Neural progenitor cell (in vitro differentiated cells): ENCODE measurements at regions not wholly inside any gene's neighbourhood (a gene's known extent, or its start where the extent isn't known, plus 50 kb on each side); places are given as distances from the start of the nearest gene placed in this dataset.

ENCODE experiments used
- DNase-seq: peaks from one replicate; pipeline ENCODE4 v3.0.0-alpha.2; 2016; ENCODE audit warnings: low spot score
- H2AFZ ChIP-seq: fragments of 200-600 bp; sonication (generic); replicated peaks from 2 replicates; pipeline ENCODE4 v1.6.1; 2016; ENCODE audit warnings: antibody characterized with exemption
- H3F3A ChIP-seq: fragments of 200-600 bp; sonication (generic); 2 replicates; pipeline ENCODE4 v1.6.1; 2016; ENCODE audit warnings: antibody characterized with exemption, low read depth
- H3K27ac ChIP-seq: fragments of 200-600 bp; sonication (generic); 2 replicates; pipeline ENCODE4 v1.5.1; 2016; ENCODE audit warnings: mild to moderate bottlenecking
- H3K27me3 ChIP-seq: fragments of 200-600 bp; sonication (generic); 2 replicates; pipeline ENCODE4 v1.6.1; 2016; ENCODE audit warnings: mild to moderate bottlenecking, moderate library complexity
- H3K36me3 ChIP-seq: fragments of 200-600 bp; sonication (generic); 2 replicates; pipeline ENCODE4 v1.5.1; 2016
- H3K4me1 ChIP-seq: fragments of 200-600 bp; sonication (generic); 2 replicates; pipeline ENCODE4 v1.6.1; 2016; ENCODE audit warnings: mixed run types
- H3K4me2 ChIP-seq: fragments of 200-600 bp; sonication (generic); 2 replicates; pipeline ENCODE4 v1.6.1; 2016
- H3K4me3 ChIP-seq: fragments of 200-600 bp; sonication (generic); 2 replicates; pipeline ENCODE4 v1.5.1; 2016
- H3K79me2 ChIP-seq: fragments of 200-600 bp; sonication (generic); 2 replicates; pipeline ENCODE4 v1.6.1; 2016; ENCODE audit warnings: low read depth
- H3K9ac ChIP-seq: fragments of 200-600 bp; sonication (generic); 2 replicates; pipeline ENCODE4 v1.6.1; 2016
- H3K9me3 ChIP-seq: fragments of 200-600 bp; sonication (generic); 2 replicates; pipeline ENCODE4 v1.5.1; 2016; ENCODE audit warnings: low read depth
- H4K20me1 ChIP-seq: fragments of 200-600 bp; sonication (generic); 2 replicates; pipeline ENCODE4 v1.6.1; 2016; ENCODE audit warnings: low read depth
- H3K27ac Mint-ChIP-seq: 3 replicates; pipeline ENCODE4 v1.8.0; 2021; ENCODE audit warnings: mixed read lengths
- H3K27me3 Mint-ChIP-seq: 2 replicates; pipeline ENCODE4 v1.8.0; 2022; ENCODE audit warnings: low read depth, mild to moderate bottlenecking, inconsistent platforms, moderate library complexity, mixed read lengths; ENCODE audit not compliant: insufficient read depth
- H3K36me3 Mint-ChIP-seq: 3 replicates; pipeline ENCODE4 v1.8.0; 2021; ENCODE audit warnings: mixed read lengths
- H3K4me1 Mint-ChIP-seq: 3 replicates; pipeline ENCODE4 v1.8.0; 2021; ENCODE audit warnings: mixed read lengths
- H3K4me3 Mint-ChIP-seq: 3 replicates; pipeline ENCODE4 v1.8.0; 2021; ENCODE audit warnings: mild to moderate bottlenecking, moderate library complexity, mixed read lengths
- H3K9me3 Mint-ChIP-seq: 3 replicates; pipeline ENCODE4 v1.8.0; 2020; ENCODE audit warnings: mixed read lengths
- CTCF ChIP-seq: fragments of 200-600 bp; sonication (generic); IDR thresholded peaks from 2 replicates; pipeline ENCODE4 v1.5.1; 2017; ENCODE audit warnings: antibody characterized with exemption, mild to moderate bottlenecking
- EZH2 ChIP-seq: fragments of 200-600 bp; sonication (generic); IDR thresholded peaks from 2 replicates; pipeline ENCODE4 v1.6.1; 2017; ENCODE audit warnings: antibody characterized with exemption, mild to moderate bottlenecking, moderate library complexity
- EZH2phosphoT487 ChIP-seq: fragments of 200-600 bp; sonication (generic); IDR thresholded peaks from 2 replicates; pipeline ENCODE4 v1.6.1; 2017; ENCODE audit warnings: antibody characterized with exemption

GRCh38 chr12:47410862-47411261 is 295.0 kb downstream of the RPAP3 start:
- peaks cover under 1% of the 10 kb centered on the region for H3K9me3 Mint-ChIP-seq
- H3K9me3 ChIP-seq = no peaks in the 10 kb centered on the region

GRCh38 chr12:47410383-47410782 is 295.4 kb downstream of the RPAP3 start:
- Histone ChIP-seq H3K27ac (no peak overlapping the region), H3K4me1 (peaks cover 3% of the 10 kb centered on the region), H3K9me3 (no peaks in the 10 kb centered on the region), H4K20me1 (no peaks in the 10 kb centered on the region), H3K4me3 (no peak overlapping the region), H3K36me3 (no peaks in the 10 kb centered on the region), H3K9ac (no peak overlapping the region), H3K79me2 (no peaks in the 10 kb centered on the region), H3K27me3 (no peaks in the 10 kb centered on the region), H3K4me2 (no peak overlapping the region), H2AFZ (peak overlapping the region; percentile 38), H3F3A (no peaks in the 10 kb centered on the region)
- H3K4me3 Mint-ChIP-seq = no peak overlapping the region
- H3K27me3 Mint-ChIP-seq = no peaks in the 10 kb centered on the region
- peaks cover 24% of the 10 kb centered on the region for H3K4me1 Mint-ChIP-seq
- TF ChIP-seq CTCF (no peak), EZH2 (no peak), EZH2phosphoT487 (no peak)
- H3K27ac Mint-ChIP-seq = no peak overlapping the region
- no peaks in the 10 kb centered on the region for H3K36me3 Mint-ChIP-seq
- peaks cover 2% of the 10 kb centered on the region for H3K9me3 Mint-ChIP-seq
- no peak for DNase-seq

More at GRCh38 chr12:47410862-47411261, 295.0 kb downstream of the RPAP3 start:
- H3K4me3 ChIP-seq = no peak overlapping the region
- Mint-ChIP-seq H3K4me3 (no peak overlapping the region), H3K27me3 (no peaks in the 10 kb centered on the region), H3K36me3 (no peaks in the 10 kb centered on the region), H3K4me1 (peaks cover 24% of the 10 kb centered on the region), H3K27ac (no peak overlapping the region)
- TF ChIP-seq CTCF (no peak), EZH2 (no peak)
- H3F3A ChIP-seq = no peaks in the 10 kb centered on the region
- H3K4me2 ChIP-seq = no peak overlapping the region
- DNase-seq = no peak
- peaks cover 3% of the 10 kb centered on the region for H3K4me1 ChIP-seq
- no peaks in the 10 kb centered on the region for H3K36me3 ChIP-seq
- no peak overlapping the region for H3K27ac ChIP-seq
- H3K9ac ChIP-seq = no peak overlapping the region
- H2AFZ ChIP-seq = peak overlapping the region; percentile 38
- H3K27me3 ChIP-seq = no peaks in the 10 kb centered on the region
- no peaks in the 10 kb centered on the region for H4K20me1 ChIP-seq
- no peaks in the 10 kb centered on the region for H3K79me2 ChIP-seq

- peaks cover 15% of the 10 kb centered on the region for H3K4me1 Mint-ChIP-seq
- no peak overlapping the region for H2AFZ ChIP-seq
- H4K20me1 ChIP-seq = no peaks in the 10 kb centered on the region
- no peaks in the 10 kb centered on the region for H3K27me3 Mint-ChIP-seq
- H3K4me2 ChIP-seq = no peak overlapping the region
- H3K27ac ChIP-seq = no peak overlapping the region
- no peaks in the 10 kb centered on the region for H3K79me2 ChIP-seq
- H3K4me3 ChIP-seq = no peak overlapping the region
- TF ChIP-seq CTCF (no peak), EZH2 (no peak)
- peaks cover 3% of the 10 kb centered on the region for H3K4me1 ChIP-seq
- no peak overlapping the region for H3K27ac Mint-ChIP-seq
- no peak overlapping the region for H3K4me3 Mint-ChIP-seq
- no peak for DNase-seq
- H3F3A ChIP-seq = no peaks in the 10 kb centered on the region
- H3K9ac ChIP-seq = no peak overlapping the region
- no peaks in the 10 kb centered on the region for H3K9me3 ChIP-seq
- H3K9me3 Mint-ChIP-seq = peaks cover 2% of the 10 kb centered on the region
- no peaks in the 10 kb centered on the region for H3K36me3 Mint-ChIP-seq
- no peaks in the 10 kb centered on the region for H3K36me3 ChIP-seq
- no peaks in the 10 kb centered on the region for H3K27me3 ChIP-seq
Measured at GRCh38 chr12:47409310-47409987, 296.4 kb downstream of the RPAP3 start.
